Chondrocyte (in vitro differentiated cells): ENCODE measurements at regions not wholly inside any gene's neighbourhood (a gene's known extent, or its start where the extent isn't known, plus 50 kb on each side); places are given as distances from the start of the nearest gene placed in this dataset.

Experiments used
- DNase-seq: peaks from one replicate; pipeline ENCODE4 v3.0.0; 2021; ENCODE audit warnings: mixed read lengths, low spot score
- H3K27ac Mint-ChIP-seq: one replicate; pipeline ENCODE4 v1.8.0; 2021; ENCODE audit warnings: mild to moderate bottlenecking, moderate library complexity, mixed read lengths; ENCODE audit not compliant: unreplicated experiment
- H3K27me3 Mint-ChIP-seq: 2 replicates; pipeline ENCODE4 v1.8.0; 2021; ENCODE audit warnings: low read depth, mixed read lengths
- H3K36me3 Mint-ChIP-seq: 2 replicates; pipeline ENCODE4 v1.8.0; 2021; ENCODE audit warnings: low read depth, mixed read lengths
- H3K4me1 Mint-ChIP-seq: 2 replicates; pipeline ENCODE4 v1.8.0; 2021; ENCODE audit warnings: low read depth, mild to moderate bottlenecking, mixed read lengths
- H3K4me3 Mint-ChIP-seq: one replicate; pipeline ENCODE4 v1.8.0; 2021; ENCODE audit warnings: mild to moderate bottlenecking, moderate library complexity, mixed read lengths; ENCODE audit not compliant: unreplicated experiment
- H3K9me3 Mint-ChIP-seq: 2 replicates; pipeline ENCODE4 v1.8.0; 2021; ENCODE audit warnings: low read depth, mixed read lengths
- TF ChIP-seq, protein P1 (sequence below): fragments of 200-600 bp; sonication (generic); IDR thresholded peaks from 2 replicates; pipeline ENCODE4 v1.5.0; 2021; ENCODE audit warnings: antibody characterized with exemption, mild to moderate bottlenecking, moderate library complexity

DNA sequence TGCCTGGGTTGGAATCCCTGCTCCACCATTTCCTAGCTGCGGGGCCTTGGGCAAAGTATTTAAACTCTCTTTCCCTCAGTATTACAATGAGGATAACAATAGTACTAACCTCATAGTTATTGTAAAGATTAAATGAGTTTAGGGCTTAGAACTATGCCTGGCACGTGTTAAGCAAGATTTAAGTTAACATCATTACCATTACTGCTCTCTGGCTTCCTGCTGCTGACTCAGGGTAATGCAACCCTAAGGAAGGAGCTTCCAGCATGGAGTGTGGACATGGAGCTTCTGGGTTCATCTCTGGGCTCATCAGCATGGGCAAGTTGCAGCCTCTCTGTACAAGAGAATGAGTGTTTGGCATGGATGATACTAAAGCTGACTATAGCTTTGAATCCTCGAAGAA is 374.2 kb upstream of the MAP2 start:
- no peak for DNase-seq
- TF ChIP-seq, protein P1, sequence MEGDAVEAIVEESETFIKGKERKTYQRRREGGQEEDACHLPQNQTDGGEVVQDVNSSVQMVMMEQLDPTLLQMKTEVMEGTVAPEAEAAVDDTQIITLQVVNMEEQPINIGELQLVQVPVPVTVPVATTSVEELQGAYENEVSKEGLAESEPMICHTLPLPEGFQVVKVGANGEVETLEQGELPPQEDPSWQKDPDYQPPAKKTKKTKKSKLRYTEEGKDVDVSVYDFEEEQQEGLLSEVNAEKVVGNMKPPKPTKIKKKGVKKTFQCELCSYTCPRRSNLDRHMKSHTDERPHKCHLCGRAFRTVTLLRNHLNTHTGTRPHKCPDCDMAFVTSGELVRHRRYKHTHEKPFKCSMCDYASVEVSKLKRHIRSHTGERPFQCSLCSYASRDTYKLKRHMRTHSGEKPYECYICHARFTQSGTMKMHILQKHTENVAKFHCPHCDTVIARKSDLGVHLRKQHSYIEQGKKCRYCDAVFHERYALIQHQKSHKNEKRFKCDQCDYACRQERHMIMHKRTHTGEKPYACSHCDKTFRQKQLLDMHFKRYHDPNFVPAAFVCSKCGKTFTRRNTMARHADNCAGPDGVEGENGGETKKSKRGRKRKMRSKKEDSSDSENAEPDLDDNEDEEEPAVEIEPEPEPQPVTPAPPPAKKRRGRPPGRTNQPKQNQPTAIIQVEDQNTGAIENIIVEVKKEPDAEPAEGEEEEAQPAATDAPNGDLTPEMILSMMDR = no peak
- peaks cover 10% of the 10 kb centered on the region for H3K27me3 Mint-ChIP-seq
- H3K4me1 Mint-ChIP-seq = no peaks in the 10 kb centered on the region
- H3K36me3 Mint-ChIP-seq = no peaks in the 10 kb centered on the region
- H3K4me3 Mint-ChIP-seq = no peak overlapping the region
- no peak overlapping the region for H3K27ac Mint-ChIP-seq
- no peaks in the 10 kb centered on the region for H3K9me3 Mint-ChIP-seq

DNA sequence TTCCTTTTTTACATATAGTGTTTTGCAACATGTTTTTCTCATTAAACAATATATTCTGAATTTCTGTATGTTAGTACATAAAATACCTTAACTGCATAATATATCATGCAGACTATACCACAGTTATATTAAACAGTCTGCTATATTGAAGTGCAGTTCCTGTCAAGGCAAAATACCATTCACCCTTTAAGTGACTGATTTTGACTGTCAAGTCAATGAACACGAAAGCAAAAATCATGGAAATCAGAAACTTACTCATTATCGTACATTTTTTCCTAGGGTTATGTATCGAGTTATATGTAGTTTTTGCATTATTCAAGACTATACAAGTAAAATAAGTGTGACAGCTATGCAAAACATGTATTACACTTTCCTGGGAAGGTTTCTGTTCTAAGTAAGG is 361.6 kb upstream of the MAP2 start:
- H3K36me3 Mint-ChIP-seq = no peaks in the 10 kb centered on the region
- H3K9me3 Mint-ChIP-seq = no peaks in the 10 kb centered on the region
- H3K4me1 Mint-ChIP-seq = no peaks in the 10 kb centered on the region
- no peak overlapping the region for H3K4me3 Mint-ChIP-seq
- H3K27ac Mint-ChIP-seq = no peak overlapping the region
- DNase-seq = no peak
- peaks cover 4% of the 10 kb centered on the region for H3K27me3 Mint-ChIP-seq
- TF ChIP-seq, protein P1 = no peak

DNA sequence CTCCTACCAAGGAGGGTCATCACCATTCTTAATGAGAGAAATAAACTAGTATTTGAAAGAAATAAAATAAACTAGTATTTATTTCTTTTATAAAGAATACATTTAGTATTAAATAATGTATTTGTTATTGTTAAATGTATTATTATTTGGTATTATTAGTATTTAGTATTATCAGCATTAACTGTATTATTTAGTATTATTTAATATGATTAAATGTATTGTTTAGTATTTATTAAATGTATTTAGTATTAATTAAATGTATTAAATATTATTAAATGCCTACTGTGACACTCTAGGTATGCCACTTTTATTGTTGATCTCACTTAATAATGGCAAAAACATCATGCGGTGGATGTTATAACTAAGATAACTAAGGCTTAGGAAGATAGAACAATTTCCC is 353.6 kb upstream of the MAP2 start:
- no peak overlapping the region for H3K27ac Mint-ChIP-seq
- TF ChIP-seq, protein P1 = no peak
- H3K4me1 Mint-ChIP-seq = no peaks in the 10 kb centered on the region
- no peaks in the 10 kb centered on the region for H3K9me3 Mint-ChIP-seq
- no peak for DNase-seq
- peaks cover 2% of the 10 kb centered on the region for H3K27me3 Mint-ChIP-seq
- H3K4me3 Mint-ChIP-seq = no peak overlapping the region
- no peaks in the 10 kb centered on the region for H3K36me3 Mint-ChIP-seq

DNA sequence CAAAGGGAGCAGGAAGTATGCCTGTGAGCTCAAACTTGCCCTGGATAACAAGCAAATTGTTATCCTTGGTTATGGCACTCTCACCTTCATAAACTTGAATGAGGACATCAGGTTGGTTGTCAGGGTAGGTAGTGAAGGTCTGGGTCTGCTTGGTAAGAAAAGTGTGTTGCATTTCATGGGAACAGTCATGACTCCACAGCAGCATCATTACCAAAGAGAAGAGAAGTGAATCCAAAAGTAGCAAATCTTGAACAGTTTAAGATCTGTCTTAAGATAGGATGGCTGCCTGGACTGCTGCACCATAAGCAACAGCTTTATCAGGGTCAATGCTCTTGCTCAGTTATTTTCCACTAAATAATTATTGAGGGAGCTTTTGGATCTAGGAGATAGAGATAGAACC is 350.7 kb upstream of the MAP2 start:
- no peaks in the 10 kb centered on the region for H3K36me3 Mint-ChIP-seq
- H3K27me3 Mint-ChIP-seq = peaks cover 2% of the 10 kb centered on the region
- TF ChIP-seq, protein P1 = no peak
- H3K4me3 Mint-ChIP-seq = no peak overlapping the region
- H3K9me3 Mint-ChIP-seq = peaks cover 8% of the 10 kb centered on the region
- H3K4me1 Mint-ChIP-seq = no peaks in the 10 kb centered on the region
- no peak overlapping the region for H3K27ac Mint-ChIP-seq
- DNase-seq = no peak

DNA sequence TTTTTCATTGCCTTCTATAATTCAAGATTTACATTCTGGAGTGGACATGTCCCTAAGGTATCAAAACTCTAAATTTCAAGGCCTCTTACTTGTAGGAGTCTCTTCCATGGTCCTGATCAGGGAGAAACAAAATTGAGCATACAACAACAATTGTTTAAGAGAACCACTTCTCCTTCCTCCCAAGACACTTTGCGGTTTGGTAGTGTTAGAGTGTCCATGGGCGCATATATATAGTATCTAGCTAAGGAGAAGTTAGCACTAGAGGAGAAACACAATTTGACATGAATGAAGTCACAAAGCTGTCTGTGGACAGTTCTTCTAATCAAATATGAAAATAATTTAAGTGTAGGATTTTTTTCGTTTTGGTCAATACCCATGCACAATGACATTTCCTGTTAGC is 349.1 kb upstream of the MAP2 start:
- TF ChIP-seq, protein P1 = no peak
- Mint-ChIP-seq H3K4me1 (no peaks in the 10 kb centered on the region), H3K9me3 (peaks cover 12% of the 10 kb centered on the region)

More for the DNA sequence above, 349.1 kb upstream of the MAP2 start:
- Mint-ChIP-seq H3K27me3 (peaks cover 2% of the 10 kb centered on the region), H3K36me3 (no peaks in the 10 kb centered on the region), H3K4me3 (no peak overlapping the region), H3K27ac (no peak overlapping the region)
- DNase-seq = no peak
